ENCODE measurements at regions not wholly inside any gene's neighbourhood (a gene's known extent, or its start where the extent isn't known, plus 50 kb on each side); places are given as distances from the start of the nearest gene placed in this dataset.
"Not testable (repeated sequence)": the region's sequence is repeated elsewhere in the genome, so short reads cannot be mapped to it uniquely, and the experiment has no call there.

- DNase-seq, result no peak
Measured at GRCh38 chr9:87338088-87338989, 159.3 kb upstream of the DAPK1 start.

- no peak for DNase-seq
Measured at GRCh38 chr9:87340391-87340790, 157.3 kb upstream of the DAPK1 start.

GRCh38 chr9:87342743-87343142, 154.9 kb upstream of the DAPK1 start:
- no peak for DNase-seq

GRCh38 chr9:87343816-87344430, 153.7 kb upstream of the DAPK1 start:
- DNase-seq, result no peak

- no peak for DNase-seq
Measured at GRCh38 chr9:87346061-87346665, 151.5 kb upstream of the DAPK1 start.

- no peak for DNase-seq
Measured at GRCh38 chr9:87350915-87351314, 146.8 kb upstream of the DAPK1 start.

- DNase-seq, result no peak
Measured at GRCh38 chr9:87353301-87353700, 144.4 kb upstream of the DAPK1 start.

GRCh38 chr9:87354147-87354546, 143.5 kb upstream of the DAPK1 start:
- no peak for DNase-seq

GRCh38 chr9:87357600-87357999, 140.1 kb upstream of the DAPK1 start:
- no peak for DNase-seq

- no peak for DNase-seq
Measured at GRCh38 chr9:87359264-87359663, 138.4 kb upstream of the DAPK1 start.

- DNase-seq, result no peak
Measured at GRCh38 chr9:87359958-87360601, 137.6 kb upstream of the DAPK1 start.

GRCh38 chr9:87370049-87370685, 127.5 kb upstream of the DAPK1 start:
- no peak for DNase-seq

- DNase-seq, result no peak
Measured at GRCh38 chr9:87371795-87372355, 125.8 kb upstream of the DAPK1 start.

GRCh38 chr9:87372356-87372851, 125.3 kb upstream of the DAPK1 start:
- no peak for DNase-seq

- not testable (repeated sequence) for DNase-seq
Measured at GRCh38 chr9:87374023-87374919, 123.4 kb upstream of the DAPK1 start.

GRCh38 chr9:87375397-87376073, 122.1 kb upstream of the DAPK1 start:
- no peak for DNase-seq

GRCh38 chr9:87378676-87379075, 119.0 kb upstream of the DAPK1 start:
- DNase-seq, result no peak

GRCh38 chr9:87379300-87379699, 118.4 kb upstream of the DAPK1 start:
- DNase-seq, result no peak

GRCh38 chr9:87381050-87381711, 116.5 kb upstream of the DAPK1 start:
- DNase-seq, result no peak

GRCh38 chr9:87381746-87382145, 115.9 kb upstream of the DAPK1 start:
- no peak for DNase-seq
